ACC112 (cell line): ENCODE measurements at regions not wholly inside any gene's neighbourhood (a gene's known extent, or its start where the extent isn't known, plus 50 kb on each side); places are given as distances from the start of the nearest gene placed in this dataset.

Experiments
- H2AFZ ChIP-seq: fragments of 200-600 bp; sonication (generic); one replicate; pipeline ENCODE4 v1.6.0; 2017; ENCODE audit warnings: antibody characterized with exemption, low read length; ENCODE audit not compliant: unreplicated experiment
- H3K27ac ChIP-seq: fragments of 200-600 bp; sonication (generic); 2 replicates; pipeline ENCODE4 v1.5.1; 2014; ENCODE audit warnings: low read depth, mild to moderate bottlenecking, antibody characterized with exemption, low read length, moderate library complexity
- H3K27me3 ChIP-seq: fragments of 200-600 bp; sonication (generic); 2 replicates; pipeline ENCODE4 v1.6.1; 2014; ENCODE audit warnings: mild to moderate bottlenecking, antibody characterized with exemption, low read length, moderate library complexity, mixed read lengths; ENCODE audit not compliant: insufficient read depth
- H3K36me3 ChIP-seq: fragments of 200-600 bp; sonication (generic); 2 replicates; pipeline ENCODE4 v1.6.1; 2016; ENCODE audit warnings: mild to moderate bottlenecking, antibody characterized with exemption, low read length, moderate library complexity, mixed read lengths; ENCODE audit not compliant: insufficient read depth
- H3K4me1 ChIP-seq: fragments of 200-600 bp; sonication (generic); one replicate; pipeline ENCODE4 v1.6.1; 2016; ENCODE audit warnings: low read length, mixed read lengths; ENCODE audit not compliant: insufficient read depth, unreplicated experiment, control insufficient read depth
- H3K4me3 ChIP-seq: fragments of 200-600 bp; sonication (generic); 2 replicates; pipeline ENCODE4 v1.5.1; 2014; ENCODE audit warnings: mild to moderate bottlenecking, low read depth, low read length
- H3K79me2 ChIP-seq: fragments of 200-600 bp; sonication (generic); one replicate; pipeline ENCODE4 v1.6.0; 2016; ENCODE audit warnings: low read length; ENCODE audit not compliant: control insufficient read depth, unreplicated experiment, insufficient read depth

GRCh38 chr5:58143181-58143580 is 316.7 kb downstream of the PLK2 start:
- H3K79me2 ChIP-seq: no peaks in the 10 kb centered on the region
- H3K4me1 ChIP-seq: no peaks in the 10 kb centered on the region
- no peaks in the 10 kb centered on the region for H3K36me3 ChIP-seq
- H3K27ac ChIP-seq: no peak overlapping the region
- H3K4me3 ChIP-seq: no peak overlapping the region
- H3K27me3 ChIP-seq: no peaks in the 10 kb centered on the region
- H2AFZ ChIP-seq: no peak overlapping the region

- no peaks in the 10 kb centered on the region for H3K27me3 ChIP-seq
- H3K4me1 ChIP-seq: peaks cover 27% of the 10 kb centered on the region
- no peaks in the 10 kb centered on the region for H3K36me3 ChIP-seq
- H3K4me3 ChIP-seq: no peak overlapping the region
- no peak overlapping the region for H3K27ac ChIP-seq
- H3K79me2 ChIP-seq: no peaks in the 10 kb centered on the region
- no peak overlapping the region for H2AFZ ChIP-seq
Observed at GRCh38 chr5:58138791-58139190, 321.1 kb downstream of the PLK2 start.

GRCh38 chr5:58136406-58136805 is 323.5 kb downstream of the PLK2 start:
- Histone ChIP-seq H2AFZ (no peak overlapping the region), H3K36me3 (no peaks in the 10 kb centered on the region), H3K4me1 (peaks cover 33% of the 10 kb centered on the region), H3K27ac (peak overlapping the region; percentile 90), H3K79me2 (no peaks in the 10 kb centered on the region), H3K4me3 (no peak overlapping the region), H3K27me3 (no peaks in the 10 kb centered on the region)

GRCh38 chr5:58135571-58136335 is 324.1 kb downstream of the PLK2 start:
- Histone ChIP-seq H3K4me1 (peaks cover 33% of the 10 kb centered on the region), H3K27ac (peak overlapping the region; percentile 90), H3K36me3 (no peaks in the 10 kb centered on the region), H2AFZ (peak overlapping the region; percentile 35), H3K79me2 (no peaks in the 10 kb centered on the region), H3K27me3 (no peaks in the 10 kb centered on the region), H3K4me3 (peak overlapping the region; percentile 31; the same call in 1 of the 2 replicates)

- no peak overlapping the region for H2AFZ ChIP-seq
- H3K27ac ChIP-seq: peak overlapping the region; percentile 56
- no peaks in the 10 kb centered on the region for H3K27me3 ChIP-seq
- H3K4me1 ChIP-seq: peaks cover 33% of the 10 kb centered on the region
- no peaks in the 10 kb centered on the region for H3K79me2 ChIP-seq
- H3K36me3 ChIP-seq: no peaks in the 10 kb centered on the region
- no peak overlapping the region for H3K4me3 ChIP-seq
Observed at GRCh38 chr5:58133631-58134296, 326.1 kb downstream of the PLK2 start.

- H3K4me3 ChIP-seq: no peak overlapping the region
- no peaks in the 10 kb centered on the region for H3K36me3 ChIP-seq
- H3K4me1 ChIP-seq: peaks cover 33% of the 10 kb centered on the region
- no peak overlapping the region for H2AFZ ChIP-seq
- no peaks in the 10 kb centered on the region for H3K79me2 ChIP-seq
- no peaks in the 10 kb centered on the region for H3K27me3 ChIP-seq
- peak overlapping the region; percentile 56 for H3K27ac ChIP-seq
Observed at GRCh38 chr5:58133216-58133615, 326.7 kb downstream of the PLK2 start.

- H3K27me3 ChIP-seq: no peaks in the 10 kb centered on the region
- no peak overlapping the region for H3K27ac ChIP-seq
- no peak overlapping the region for H2AFZ ChIP-seq
- no peaks in the 10 kb centered on the region for H3K79me2 ChIP-seq
- no peaks in the 10 kb centered on the region for H3K36me3 ChIP-seq
- no peaks in the 10 kb centered on the region for H3K4me1 ChIP-seq
- no peak overlapping the region for H3K4me3 ChIP-seq
Observed at GRCh38 chr5:58127255-58128220, 332.3 kb downstream of the PLK2 start.

- no peak overlapping the region for H2AFZ ChIP-seq
- no peak overlapping the region for H3K4me3 ChIP-seq
- H3K36me3 ChIP-seq: no peaks in the 10 kb centered on the region
- H3K27ac ChIP-seq: no peak overlapping the region
- H3K79me2 ChIP-seq: no peaks in the 10 kb centered on the region
- H3K4me1 ChIP-seq: no peaks in the 10 kb centered on the region
- H3K27me3 ChIP-seq: no peaks in the 10 kb centered on the region
Observed at GRCh38 chr5:58123501-58123900, 336.4 kb downstream of the PLK2 start.

GRCh38 chr5:58122848-58123392 is 337.0 kb downstream of the PLK2 start:
- H3K36me3 ChIP-seq: no peaks in the 10 kb centered on the region
- no peaks in the 10 kb centered on the region for H3K79me2 ChIP-seq
- no peak overlapping the region for H3K4me3 ChIP-seq
- no peaks in the 10 kb centered on the region for H3K4me1 ChIP-seq
- H3K27ac ChIP-seq: no peak overlapping the region
- no peaks in the 10 kb centered on the region for H3K27me3 ChIP-seq
- no peak overlapping the region for H2AFZ ChIP-seq

GRCh38 chr5:58122157-58122556 is 337.7 kb downstream of the PLK2 start:
- H3K27ac ChIP-seq: no peak overlapping the region
- no peak overlapping the region for H2AFZ ChIP-seq
- H3K4me3 ChIP-seq: no peak overlapping the region
- no peaks in the 10 kb centered on the region for H3K4me1 ChIP-seq
- H3K79me2 ChIP-seq: no peaks in the 10 kb centered on the region
- no peaks in the 10 kb centered on the region for H3K36me3 ChIP-seq
- no peaks in the 10 kb centered on the region for H3K27me3 ChIP-seq
